Natural killer cell (primary cell): ENCODE measurements at regions not wholly inside any gene's neighbourhood (a gene's known extent, or its start where the extent isn't known, plus 50 kb on each side); places are given as distances from the start of the nearest gene placed in this dataset.

Source experiments
- ATAC-seq, 3 donors: fragments of 150-1000 bp in 2 of 3; fragments of 200-7000 bp in 1 of 3; cut with Tn5 transposase; 1 replicate in 1 of 3; 2 replicates in 2 of 3; pipeline ENCODE4 v1.10.0; 2021; ENCODE audit warnings: mild to moderate bottlenecking in 2 of 3, moderate library complexity in 2 of 3
- DNase-seq, 2 donors: peaks; one replicate each; pipeline versions ENCODE4 v3.0.0 to v3.0.0-alpha.2; 2013 to 2021; ENCODE audit warnings: mixed read lengths in 1 of 2
- H3K27ac ChIP-seq: one replicate; pipeline ENCODE4 v1.5.1; 2013; ENCODE audit warnings: mild to moderate bottlenecking, low read length
- H3K27me3 ChIP-seq: one replicate; pipeline ENCODE4 v1.6.1; 2013; ENCODE audit warnings: low read length; ENCODE audit not compliant: control insufficient read depth, insufficient read depth
- H3K36me3 ChIP-seq: one replicate; pipeline ENCODE4 v1.6.1; 2013; ENCODE audit warnings: low read length; ENCODE audit not compliant: control insufficient read depth, insufficient read depth
- H3K4me1 ChIP-seq: one replicate; pipeline ENCODE4 v1.6.1; 2013; ENCODE audit warnings: low read length; ENCODE audit not compliant: control insufficient read depth, insufficient read depth
- H3K4me3 ChIP-seq: one replicate; pipeline ENCODE4 v1.5.1; 2013; ENCODE audit warnings: low read length
- H3K9me3 ChIP-seq: one replicate; pipeline ENCODE4 v1.6.1; 2013; ENCODE audit warnings: low read length; ENCODE audit not compliant: control insufficient read depth, insufficient read depth
- H3K27ac Mint-ChIP-seq, 2 donors: one replicate each; pipeline ENCODE4 v1.8.0; 2022; ENCODE audit warnings: mild to moderate bottlenecking in 2 of 2, mixed read lengths in 2 of 2, moderate library complexity in 1 of 2
- H3K27me3 Mint-ChIP-seq, 2 donors: one replicate each; pipeline ENCODE4 v1.8.0; 2022; ENCODE audit warnings: low read depth in 2 of 2, mixed read lengths in 2 of 2
- H3K36me3 Mint-ChIP-seq: one replicate; pipeline ENCODE4 v1.8.0; 2022; ENCODE audit warnings: mixed read lengths
- H3K4me1 Mint-ChIP-seq, 2 donors: one replicate each; pipeline ENCODE4 v1.8.0; 2022; ENCODE audit warnings: mixed read lengths in 2 of 2
- H3K4me3 Mint-ChIP-seq: one replicate; pipeline ENCODE4 v1.8.0; 2022; ENCODE audit warnings: mild to moderate bottlenecking, moderate library complexity, mixed read lengths
- H3K9me3 Mint-ChIP-seq, 2 donors: one replicate each; pipeline ENCODE4 v1.8.0; 2022; ENCODE audit warnings: mixed read lengths in 2 of 2
- CTCF ChIP-seq: fragments of 200-600 bp; IDR thresholded peaks from one replicate; pipeline ENCODE4 v1.8.0; 2022; ENCODE audit warnings: antibody characterized with exemption
- WGBS: methylation state at CpG from one replicate; pipeline ENCODE4 v1.1.7; 2013; ENCODE audit warnings: missing lambda C conversion rate; ENCODE audit not compliant: insufficient coverage; 5-methylcytosine and 5-hydroxymethylcytosine counted together
- intact Hi-C: fragments of 100-400 bp; cut with micrococcal nuclease; formaldehyde crosslinking; loops from one replicate; pipeline ENCODE4 v1.14.2; 2022

GRCh38 chr2:65615602-65616001 lies 183.2 kb upstream of the SPRED2 start:
- Mint-ChIP-seq H3K27me3 (peaks cover 0 to 11% of the 10 kb centered on the region in 2 donors), H3K36me3 (no peaks in the 10 kb centered on the region), H3K4me1 (no peaks in the 10 kb centered on the region), H3K9me3 (no peaks in the 10 kb centered on the region), H3K4me3 (no peak overlapping the region), H3K27ac (no peak overlapping the region)
- WGBS, result 88% methylated on average over 2 of the region's 2 CpGs
- no peak for TF ChIP-seq CTCF
- Histone ChIP-seq H3K36me3 (no peaks in the 10 kb centered on the region), H3K4me1 (no peaks in the 10 kb centered on the region), H3K27ac (no peak overlapping the region), H3K9me3 (no peaks in the 10 kb centered on the region), H3K27me3 (no peaks in the 10 kb centered on the region), H3K4me3 (no peak overlapping the region)
- no peak for ATAC-seq
- no peak for DNase-seq
- intact Hi-C loops, result no loop called here

GRCh38 chr2:65613968-65614555 lies 181.7 kb upstream of the SPRED2 start:
- no peaks in the 10 kb centered on the region for H3K4me1 Mint-ChIP-seq
- H3K9me3 Mint-ChIP-seq, result no peaks in the 10 kb centered on the region
- WGBS, result 85% methylated on average over 2 of the region's 3 CpGs
- Histone ChIP-seq H3K9me3 (no peaks in the 10 kb centered on the region), H3K27ac (no peak overlapping the region), H3K36me3 (no peaks in the 10 kb centered on the region), H3K4me3 (no peak overlapping the region), H3K4me1 (no peaks in the 10 kb centered on the region), H3K27me3 (no peaks in the 10 kb centered on the region)
- intact Hi-C loops, result no loop called here
- no peak overlapping the region for H3K27ac Mint-ChIP-seq
- no peaks in the 10 kb centered on the region for H3K36me3 Mint-ChIP-seq
- H3K4me3 Mint-ChIP-seq, result no peak overlapping the region
- no peak for TF ChIP-seq CTCF
- no peak for DNase-seq
- ATAC-seq, result no peak
- H3K27me3 Mint-ChIP-seq, result peaks cover 7 to 9% of the 10 kb centered on the region in 2 donors

DNA sequence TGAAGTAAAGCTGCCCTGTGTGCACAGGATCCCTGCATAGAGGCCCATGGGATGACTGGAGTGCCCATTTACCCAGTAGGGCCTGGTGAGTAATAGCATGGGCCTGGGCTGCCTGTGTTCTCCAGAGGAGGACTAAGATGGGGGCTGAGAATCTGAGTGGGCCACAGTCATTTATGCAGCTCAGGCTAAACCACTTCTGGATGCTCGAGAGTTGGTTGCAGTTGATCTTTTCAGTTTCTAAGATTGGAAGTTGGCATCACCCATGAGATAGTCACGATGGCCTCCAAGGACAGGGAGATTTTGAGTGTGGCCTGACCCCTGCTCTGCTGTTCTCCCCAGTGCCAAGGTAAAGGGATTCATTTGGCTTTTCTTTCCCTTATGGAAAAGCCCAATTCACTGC lies 179.1 kb upstream of the SPRED2 start:
- Histone ChIP-seq H3K36me3 (no peaks in the 10 kb centered on the region), H3K4me1 (peaks cover 8% of the 10 kb centered on the region), H3K9me3 (no peaks in the 10 kb centered on the region), H3K4me3 (no peak overlapping the region), H3K27ac (no peak overlapping the region), H3K27me3 (no peaks in the 10 kb centered on the region)
- Mint-ChIP-seq H3K9me3 (no peaks in the 10 kb centered on the region), H3K36me3 (no peaks in the 10 kb centered on the region), H3K27me3 (peaks cover 3 to 9% of the 10 kb centered on the region in 2 donors), H3K27ac (no peak overlapping the region), H3K4me3 (no peak overlapping the region), H3K4me1 (no peaks in the 10 kb centered on the region)
- intact Hi-C loops, result no loop called here
- no peak for DNase-seq
- no peak for ATAC-seq
- no peak for TF ChIP-seq CTCF
- 78% methylated on average over 2 of the region's 2 CpGs for WGBS

DNA sequence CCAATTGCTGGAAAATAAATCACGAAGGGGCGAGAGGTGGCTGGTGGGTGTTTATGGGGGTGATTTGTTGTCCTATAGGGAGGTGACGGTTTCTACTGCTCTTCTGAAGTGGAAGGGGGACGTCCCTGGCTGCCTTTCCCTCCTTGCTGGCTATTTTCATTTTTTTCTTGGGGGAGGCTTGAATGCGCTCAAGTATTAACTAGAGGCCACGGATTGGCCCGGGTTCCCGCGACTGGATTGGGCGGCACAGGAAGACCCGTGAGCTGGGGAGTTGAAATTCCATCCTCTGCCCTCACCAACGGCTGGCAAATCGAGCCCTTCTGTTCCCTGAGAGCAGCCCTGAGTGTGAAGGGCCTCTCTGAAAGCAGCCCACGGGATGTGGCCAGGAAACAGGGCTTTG lies 176.5 kb upstream of the SPRED2 start:
- H3K27me3 Mint-ChIP-seq, result peaks cover 3 to 9% of the 10 kb centered on the region in 2 donors
- Histone ChIP-seq H3K4me3 (no peak overlapping the region), H3K4me1 (peaks cover 12% of the 10 kb centered on the region), H3K36me3 (no peaks in the 10 kb centered on the region), H3K27me3 (no peaks in the 10 kb centered on the region), H3K9me3 (no peaks in the 10 kb centered on the region), H3K27ac (no peak overlapping the region)
- intact Hi-C loops, result no loop called here
- H3K9me3 Mint-ChIP-seq, result no peaks in the 10 kb centered on the region
- H3K4me3 Mint-ChIP-seq, result no peak overlapping the region
- H3K36me3 Mint-ChIP-seq, result no peaks in the 10 kb centered on the region
- no peak for DNase-seq
- no peak overlapping the region for H3K27ac Mint-ChIP-seq
- ATAC-seq, result no peak
- WGBS, result 89% methylated on average over 14 of the region's 14 CpGs
- no peak for TF ChIP-seq CTCF
- no peaks in the 10 kb centered on the region for H3K4me1 Mint-ChIP-seq
